ENCODE measurements at regions not wholly inside any gene's neighbourhood (a gene's known extent, or its start where the extent isn't known, plus 50 kb on each side); places are given as distances from the start of the nearest gene placed in this dataset.

GRCh38 chr4:54439831-54440243, 210.7 kb downstream of the PDGFRA start:
- TF ChIP-seq POLR2A (IDR thresholded peaks at IDR 0.05; ENCODE audit: low read length): no peak
- no peak for TF ChIP-seq GATA1 (IDR thresholded peaks at IDR 0.05; ENCODE audit: low read depth, low read length)
